ENCODE measurements at regions not wholly inside any gene's neighbourhood (a gene's known extent, or its start where the extent isn't known, plus 50 kb on each side); places are given as distances from the start of the nearest gene placed in this dataset.

- TF ChIP-seq ZNF407 (CRISPR knock-in tag; IDR thresholded peaks at IDR 0.05; ENCODE audit: not compliant biosample characterization) (no peak), CERS6 (CRISPR knock-in tag; IDR thresholded peaks at IDR 0.05) (no peak), ZNF878 (CRISPR knock-in tag; IDR thresholded peaks at IDR 0.05) (no peak)
These were observed 360.2 kb downstream of the ZIC3 start (continued) for GRCh38 chrX:137926090-137926489.

GRCh38 chrX:137929951-137930350 is 364.0 kb downstream of the ZIC3 start:
- no peak for DNase-seq (ENCODE audit: low spot score)
- no peak for TF ChIP-seq TARDBP (CRISPR knock-in tag; IDR thresholded peaks at IDR 0.05)
- TF ChIP-seq ZNF549 (CRISPR knock-in tag; IDR thresholded peaks at IDR 0.05): no peak
- ATAC-seq: no peak
- Histone ChIP-seq H4K20me1 (ENCODE audit: insufficient read depth, low read length) (no peaks in the 10 kb centered on the region), H3K4me2 (ENCODE audit: low read depth, low read length) (no peak overlapping the region), H3K27me3 (ENCODE audit: control insufficient read depth in 1 of 2, insufficient read depth in 2 of 2, low read length in 2 of 2) (no peaks in the 10 kb centered on the region), H3K9ac (ENCODE audit: insufficient read depth, low read depth, low read length) (no peak overlapping the region), H3K9me3 (ENCODE audit: low read length) (peaks cover 12% of the 10 kb centered on the region), H3K27ac (ENCODE audit: extremely low read length, insufficient read depth, low read length) (no peak overlapping the region), H3K79me2 (ENCODE audit: insufficient read depth, low read length) (no peaks in the 10 kb centered on the region), H3K4me3 (replicated peaks in 1 of 3; ENCODE audit: insufficient read depth in 1 of 3, low read depth in 2 of 3, low read length in 3 of 3) (no peak overlapping the region), H3K4me1 (ENCODE audit: insufficient read depth, low read length) (no peaks in the 10 kb centered on the region), H2AFZ (ENCODE audit: low read length) (no peak overlapping the region), H3K36me3 (replicated peaks in 1 of 2; ENCODE audit: control insufficient read depth in 1 of 2, insufficient read depth in 2 of 2, low read length in 2 of 2) (no peaks in the 10 kb centered on the region)
- intact Hi-C loops (cut with micrococcal nuclease; ENCODE audit: unreplicated experiment) (no loop called here), in situ Hi-C loops (cut with HindIII; ENCODE audit: extremely low pct_ligation_motif_present, low pct_unique_long_range_greater_than_20kb) (no loop called here)
- FAIRE-seq: no peak
- no TSS peak for BruUV-seq (replicated peaks)
- 4% methylated on average over 2 of the region's 2 CpGs for WGBS (ENCODE audit: low lambda C conversion rate)
- CTCF ChIA-PET (ENCODE audit: low intra/inter-chr PET ratio, low total read pairs): no interaction called here
- POLR2A ChIA-PET: no interaction called here
